IPS DF 6.9 (cell line): ENCODE measurements at regions not wholly inside any gene's neighbourhood (a gene's known extent, or its start where the extent isn't known, plus 50 kb on each side); places are given as distances from the start of the nearest gene placed in this dataset.

Source experiments
- DNase-seq: peaks from one replicate; pipeline ENCODE4 v3.0.0-alpha.2; 2013; ENCODE audit warnings: low read depth, low spot score
- H3K27ac ChIP-seq: one replicate; pipeline ENCODE4 v1.5.1; 2013; ENCODE audit warnings: low read length, control low read depth
- H3K27me3 ChIP-seq: 2 replicates; pipeline ENCODE4 v1.6.1; 2013; ENCODE audit warnings: mild to moderate bottlenecking, low read length; ENCODE audit not compliant: control insufficient read depth, insufficient read depth
- H3K36me3 ChIP-seq: 2 replicates; pipeline ENCODE4 v1.6.1; 2013; ENCODE audit warnings: low read length; ENCODE audit not compliant: control insufficient read depth, insufficient read depth
- H3K4me1 ChIP-seq: 2 replicates; pipeline ENCODE4 v1.6.1; 2013; ENCODE audit warnings: low read length; ENCODE audit not compliant: control insufficient read depth, insufficient read depth
- H3K4me3 ChIP-seq: 2 replicates; pipeline ENCODE4 v1.5.1; 2013; ENCODE audit warnings: mild to moderate bottlenecking, low read length
- H3K9me3 ChIP-seq: 2 replicates; pipeline ENCODE4 v1.6.1; 2013; ENCODE audit warnings: low read length, inconsistent platforms; ENCODE audit not compliant: control insufficient read depth, insufficient read depth
- WGBS: extraction: QIAGEN DNeasy Blood & Tissue Kit; methylation state at CpG from one replicate; pipeline ENCODE4 v1.1.7; 2013; ENCODE audit warnings: mixed read lengths, missing lambda C conversion rate; ENCODE audit not compliant: insufficient read length, insufficient coverage; 5-methylcytosine and 5-hydroxymethylcytosine counted together

DNA sequence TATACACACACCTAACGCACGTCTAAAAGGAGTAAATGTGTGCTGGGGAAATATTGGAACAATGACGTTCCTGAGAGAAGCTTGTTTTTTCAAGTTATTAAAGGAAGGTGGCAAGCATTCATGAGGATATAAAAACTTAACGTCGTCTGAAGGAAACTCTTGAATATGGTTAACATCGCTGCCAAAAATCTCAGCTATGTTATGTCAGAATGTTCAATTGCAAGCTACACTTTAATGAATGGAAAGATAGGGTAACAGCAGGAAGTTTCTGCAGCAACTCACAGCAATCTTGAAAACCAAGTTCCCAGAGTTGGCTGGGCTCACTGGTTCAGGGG is 54.3 kb upstream of the MEF2A start:
- WGBS, result no CpG with 5 or more reads among the region's 6 CpGs
- H3K27me3 ChIP-seq, result no peaks in the 10 kb centered on the region
- no peaks in the 10 kb centered on the region for H3K4me1 ChIP-seq
- no peak overlapping the region for H3K27ac ChIP-seq
- no peak for DNase-seq
- H3K4me3 ChIP-seq, result no peak overlapping the region
- H3K36me3 ChIP-seq, result no peaks in the 10 kb centered on the region
- H3K9me3 ChIP-seq, result no peaks in the 10 kb centered on the region; the same call in 1 of the 2 replicates

GRCh38 chr15:99511866-99512661 is 53.7 kb upstream of the MEF2A start:
- H3K36me3 ChIP-seq, result no peaks in the 10 kb centered on the region
- no peaks in the 10 kb centered on the region; the same call in 1 of the 2 replicates for H3K9me3 ChIP-seq
- no peaks in the 10 kb centered on the region for H3K27me3 ChIP-seq
- H3K27ac ChIP-seq, result no peak overlapping the region
- no peaks in the 10 kb centered on the region for H3K4me1 ChIP-seq
- no peak for DNase-seq
- WGBS, result no CpG with 5 or more reads among the region's 14 CpGs
- no peak overlapping the region for H3K4me3 ChIP-seq

DNA sequence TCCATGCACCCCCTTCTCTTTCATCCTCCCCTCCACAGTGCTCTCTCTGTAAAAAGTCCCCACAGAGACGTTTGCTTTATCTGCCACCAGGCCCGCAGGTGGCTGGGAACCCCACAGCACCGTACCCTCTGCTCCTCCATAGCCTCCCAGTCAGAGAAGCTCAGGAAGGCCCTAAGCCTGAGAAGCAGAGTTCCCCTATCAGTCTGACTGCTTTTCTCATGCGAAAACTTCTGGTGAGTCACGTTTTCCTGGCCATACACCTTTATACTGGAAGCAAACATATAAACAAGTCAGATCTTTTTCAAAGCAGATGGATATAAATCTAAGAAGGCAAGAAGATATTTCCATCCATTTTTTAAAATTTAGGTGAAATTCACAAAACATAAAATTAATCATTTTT is 51.5 kb upstream of the MEF2A start:
- no CpG with 5 or more reads among the region's 5 CpGs for WGBS
- no peak overlapping the region for H3K27ac ChIP-seq
- no peaks in the 10 kb centered on the region; the same call in 1 of the 2 replicates for H3K9me3 ChIP-seq
- no peaks in the 10 kb centered on the region for H3K36me3 ChIP-seq
- H3K27me3 ChIP-seq, result no peaks in the 10 kb centered on the region
- no peaks in the 10 kb centered on the region for H3K4me1 ChIP-seq
- H3K4me3 ChIP-seq, result no peak overlapping the region
- peak; percentile 4 for DNase-seq
